Activated naive CD8-positive, alpha-beta T cell treated with anti-CD3 and anti-CD28 coated beads, Interleukin-2, amount 10 ng/mL, durations not matched to agents 7 days and 5 days (primary cell): ENCODE measurements at regions not wholly inside any gene's neighbourhood (a gene's known extent, or its start where the extent isn't known, plus 50 kb on each side); places are given as distances from the start of the nearest gene placed in this dataset.
"Not testable (repeated sequence)": the region's sequence is repeated elsewhere in the genome, so short reads cannot be mapped to it uniquely, and the experiment has no call there.

ENCODE experiments used
- ATAC-seq: fragments of 150-1000 bp; cut with Tn5 transposase; one replicate; pipeline ENCODE4 v1.10.0; 2021; ENCODE audit warnings: low read depth, moderate library complexity
- POLR2A ChIA-PET: fragments of 350-600 bp; sonication (Branson Sonifier 250); formaldehyde crosslinking; loops from one replicate; lab custom pipeline; 2021; ENCODE audit warnings: antibody characterized with exemption; lab: Charles Lee
- DNase-seq: peaks from one replicate; pipeline ENCODE4 v3.0.0; 2021
- H3K27ac Mint-ChIP-seq: one replicate; pipeline ENCODE4 v1.8.0; 2022; ENCODE audit warnings: mild to moderate bottlenecking, mixed read lengths
- H3K27me3 Mint-ChIP-seq: one replicate; pipeline ENCODE4 v1.8.0; 2022; ENCODE audit warnings: mild to moderate bottlenecking, moderate library complexity, mixed read lengths
- H3K36me3 Mint-ChIP-seq: one replicate; pipeline ENCODE4 v1.8.0; 2021; ENCODE audit warnings: mild to moderate bottlenecking, mixed read lengths
- H3K4me1 Mint-ChIP-seq: one replicate; pipeline ENCODE4 v1.8.0; 2021; ENCODE audit warnings: mixed read lengths
- H3K4me3 Mint-ChIP-seq: one replicate; pipeline ENCODE4 v1.8.0; 2022; ENCODE audit warnings: mild to moderate bottlenecking, moderate library complexity, mixed read lengths
- H3K9me3 Mint-ChIP-seq: one replicate; pipeline ENCODE4 v1.8.0; 2021; ENCODE audit warnings: mixed read lengths

GRCh38 chr13:80844164-80844563, 503.2 kb upstream of the SPRY2 start:
- no peaks in the 10 kb centered on the region for H3K4me1 Mint-ChIP-seq
- no peaks in the 10 kb centered on the region for H3K9me3 Mint-ChIP-seq
- no peak overlapping the region for H3K27ac Mint-ChIP-seq
- no peaks in the 10 kb centered on the region for H3K27me3 Mint-ChIP-seq
- ATAC-seq (no peak), DNase-seq (no peak)
- H3K36me3 Mint-ChIP-seq, result no peaks in the 10 kb centered on the region
- H3K4me3 Mint-ChIP-seq, result no peak overlapping the region
- POLR2A ChIA-PET, result no interaction called here

DNA sequence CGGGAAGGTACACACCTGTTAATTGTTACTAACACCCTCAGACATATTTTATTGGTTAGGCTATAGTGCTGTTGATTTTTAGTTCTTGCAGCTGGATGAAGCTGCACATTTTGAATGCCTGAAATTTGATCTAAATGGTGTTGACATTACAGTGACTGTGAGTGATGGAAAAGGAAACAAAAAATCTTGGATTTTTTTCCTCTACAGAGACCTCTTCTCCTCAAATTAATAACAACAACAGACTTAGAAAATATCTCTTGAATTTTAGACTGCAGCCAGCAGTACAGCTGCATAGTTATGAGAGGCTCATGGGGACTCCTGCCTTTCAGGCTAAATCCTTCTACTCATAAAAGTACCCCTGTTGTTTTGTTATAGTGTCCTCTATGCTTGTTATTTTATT, 500.5 kb upstream of the SPRY2 start:
- ATAC-seq (no peak), DNase-seq (no peak)
- Mint-ChIP-seq H3K27me3 (no peaks in the 10 kb centered on the region), H3K4me3 (no peak overlapping the region), H3K9me3 (peaks cover 1% of the 10 kb centered on the region), H3K36me3 (no peaks in the 10 kb centered on the region), H3K27ac (no peak overlapping the region), H3K4me1 (no peaks in the 10 kb centered on the region)
- POLR2A ChIA-PET, result no interaction called here

DNA sequence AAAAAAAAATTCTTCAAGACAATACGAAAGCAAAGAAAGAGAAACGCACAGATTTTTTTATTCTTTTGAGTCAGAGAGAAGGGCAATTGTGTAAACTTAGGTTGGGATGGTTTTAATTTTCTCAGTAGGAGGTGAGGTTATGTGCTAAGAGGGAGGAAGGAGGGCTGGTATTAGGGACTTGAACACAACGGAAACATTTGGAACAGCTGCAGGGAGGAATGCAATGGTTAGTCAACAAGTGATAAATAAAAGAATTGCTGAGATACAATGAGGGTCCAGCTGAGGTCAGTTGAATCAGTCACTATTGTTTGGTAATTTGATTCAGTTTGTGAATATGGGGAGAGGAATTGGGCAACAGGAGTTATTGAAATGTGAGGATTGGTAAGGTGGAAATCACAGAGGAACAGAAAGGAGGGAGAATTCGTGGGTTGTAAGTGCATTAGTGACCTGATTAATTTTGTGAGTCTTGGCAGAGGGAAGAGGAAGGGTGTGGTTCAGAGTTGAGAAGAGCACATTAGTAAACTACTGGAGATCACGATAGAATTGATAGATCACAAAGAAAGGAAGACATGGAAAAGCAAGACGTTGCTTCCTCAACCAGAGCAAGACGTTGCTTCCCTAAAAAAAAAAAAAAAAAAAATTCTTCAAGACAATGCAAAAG, 499.5 kb upstream of the SPRY2 start:
- POLR2A ChIA-PET, result no interaction called here
- no peaks in the 10 kb centered on the region for H3K27me3 Mint-ChIP-seq

DNA sequence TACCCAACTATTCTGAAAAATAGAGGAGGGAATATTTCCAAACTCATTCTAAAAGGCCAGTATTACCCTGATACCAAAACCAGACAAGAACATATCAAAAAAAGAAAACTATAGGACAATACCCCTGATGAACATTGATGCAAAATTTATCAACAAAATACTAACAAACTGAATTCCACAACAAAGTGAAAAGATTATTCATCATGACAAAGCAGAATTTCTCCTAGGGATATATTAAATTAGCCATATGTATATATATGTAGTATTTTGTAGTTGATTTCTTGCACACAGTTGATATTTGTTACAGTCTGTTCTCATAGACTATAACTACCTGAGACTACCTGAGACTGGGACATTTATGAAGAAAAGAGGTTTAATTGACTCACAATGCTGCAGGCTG, 495.0 kb upstream of the SPRY2 start:
- H3K4me3 Mint-ChIP-seq, result no peak overlapping the region
- ATAC-seq (no peak), DNase-seq (no peak)
- H3K36me3 Mint-ChIP-seq, result no peaks in the 10 kb centered on the region
- H3K27ac Mint-ChIP-seq, result no peak overlapping the region
- POLR2A ChIA-PET, result no interaction called here
- H3K27me3 Mint-ChIP-seq, result no peaks in the 10 kb centered on the region
- no peaks in the 10 kb centered on the region for H3K4me1 Mint-ChIP-seq
- H3K9me3 Mint-ChIP-seq, result peaks cover 10% of the 10 kb centered on the region

More for the DNA sequence above, 499.5 kb upstream of the SPRY2 start:
- H3K4me1 Mint-ChIP-seq, result no peaks in the 10 kb centered on the region
- no peak overlapping the region for H3K4me3 Mint-ChIP-seq
- ATAC-seq (no peak), DNase-seq (no peak)
- no peak overlapping the region for H3K27ac Mint-ChIP-seq
- no peaks in the 10 kb centered on the region for H3K36me3 Mint-ChIP-seq
- peaks cover 3% of the 10 kb centered on the region for H3K9me3 Mint-ChIP-seq

- H3K27me3 Mint-ChIP-seq, result no peaks in the 10 kb centered on the region
- H3K9me3 Mint-ChIP-seq, result peaks cover 17% of the 10 kb centered on the region
- DNase-seq (no peak), ATAC-seq (no peak)
- H3K36me3 Mint-ChIP-seq, result no peaks in the 10 kb centered on the region
- POLR2A ChIA-PET, result no interaction called here
- no peaks in the 10 kb centered on the region for H3K4me1 Mint-ChIP-seq
- no peak overlapping the region for H3K27ac Mint-ChIP-seq
- H3K4me3 Mint-ChIP-seq, result no peak overlapping the region
Measured at GRCh38 chr13:80830431-80830830, 489.5 kb upstream of the SPRY2 start.

DNA sequence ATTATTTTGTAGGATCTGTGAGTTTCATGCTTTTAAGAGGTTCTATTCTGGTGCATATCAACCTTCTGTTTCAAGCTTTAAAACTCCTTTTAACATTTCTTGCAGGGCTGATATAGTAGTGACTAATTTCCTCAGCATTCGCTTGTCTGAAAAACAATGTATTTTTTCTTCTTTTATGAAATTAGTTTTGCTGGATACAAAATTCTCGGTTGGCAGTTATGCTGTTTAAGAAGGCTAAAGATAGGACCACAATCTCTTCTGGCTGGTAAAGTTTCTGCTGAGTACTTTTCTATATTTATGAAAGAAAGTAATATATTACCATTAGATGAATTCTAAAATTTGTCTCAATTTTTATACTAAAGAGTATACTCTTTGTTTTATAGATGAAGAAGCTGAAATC, 487.8 kb upstream of the SPRY2 start:
- Mint-ChIP-seq H3K27me3 (no peaks in the 10 kb centered on the region), H3K4me1 (no peaks in the 10 kb centered on the region), H3K4me3 (no peak overlapping the region), H3K9me3 (peaks cover 16% of the 10 kb centered on the region), H3K27ac (no peak overlapping the region), H3K36me3 (no peaks in the 10 kb centered on the region)
- POLR2A ChIA-PET, result no interaction called here
- ATAC-seq (no peak), DNase-seq (no peak)

DNA sequence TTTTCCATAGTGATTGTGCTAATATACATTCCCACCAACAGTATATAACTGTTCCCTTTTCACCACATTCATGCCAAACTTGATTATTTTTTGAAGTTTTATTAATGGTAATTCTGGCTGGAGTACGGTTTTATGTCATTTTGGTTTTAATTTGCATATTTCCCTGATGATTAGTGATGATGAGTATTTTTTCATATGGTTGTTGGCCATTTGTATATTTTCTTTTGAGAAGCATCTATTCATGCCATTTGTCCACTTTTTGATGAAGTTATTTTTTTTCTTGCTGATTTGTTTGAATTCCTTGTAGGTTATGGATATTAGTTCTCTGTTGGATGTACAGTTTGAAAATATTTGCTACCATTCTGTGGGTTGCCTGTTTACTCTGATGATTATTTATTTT, 484.4 kb upstream of the SPRY2 start:
- H3K36me3 Mint-ChIP-seq, result no peaks in the 10 kb centered on the region
- H3K27me3 Mint-ChIP-seq, result no peaks in the 10 kb centered on the region
- H3K4me1 Mint-ChIP-seq, result no peaks in the 10 kb centered on the region
- ATAC-seq (no peak), DNase-seq (no peak)
- H3K4me3 Mint-ChIP-seq, result no peak overlapping the region
- no peak overlapping the region for H3K27ac Mint-ChIP-seq
- POLR2A ChIA-PET, result no interaction called here
- peaks cover 13% of the 10 kb centered on the region for H3K9me3 Mint-ChIP-seq

- POLR2A ChIA-PET, result no interaction called here
- H3K27me3 Mint-ChIP-seq, result no peaks in the 10 kb centered on the region
Measured at GRCh38 chr13:80824229-80824628, 483.3 kb upstream of the SPRY2 start.

GRCh38 chr13:80823472-80823871, 482.5 kb upstream of the SPRY2 start:
- no peaks in the 10 kb centered on the region for H3K27me3 Mint-ChIP-seq
- ATAC-seq, result no peak
- peaks cover 13% of the 10 kb centered on the region for H3K9me3 Mint-ChIP-seq
- H3K27ac Mint-ChIP-seq, result no peak overlapping the region
- H3K4me3 Mint-ChIP-seq, result no peak overlapping the region
- no peak for DNase-seq
- POLR2A ChIA-PET, result no interaction called here
- no peaks in the 10 kb centered on the region for H3K36me3 Mint-ChIP-seq
- H3K4me1 Mint-ChIP-seq, result no peaks in the 10 kb centered on the region

More at GRCh38 chr13:80824229-80824628, 483.3 kb upstream of the SPRY2 start:
- Mint-ChIP-seq H3K4me1 (no peaks in the 10 kb centered on the region), H3K27ac (no peak overlapping the region), H3K9me3 (peaks cover 13% of the 10 kb centered on the region), H3K4me3 (no peak overlapping the region), H3K36me3 (no peaks in the 10 kb centered on the region)
- DNase-seq (no peak), ATAC-seq (no peak)

- POLR2A ChIA-PET, result no interaction called here
- no peaks in the 10 kb centered on the region for H3K36me3 Mint-ChIP-seq
- H3K9me3 Mint-ChIP-seq, result peaks cover 8% of the 10 kb centered on the region
- H3K4me3 Mint-ChIP-seq, result no peak overlapping the region
- no peaks in the 10 kb centered on the region for H3K27me3 Mint-ChIP-seq
- H3K4me1 Mint-ChIP-seq, result no peaks in the 10 kb centered on the region
- H3K27ac Mint-ChIP-seq, result no peak overlapping the region
- ATAC-seq (no peak), DNase-seq (no peak)
Measured at GRCh38 chr13:80821466-80821865, 480.5 kb upstream of the SPRY2 start.

GRCh38 chr13:80817979-80818378, 477.1 kb upstream of the SPRY2 start:
- no peaks in the 10 kb centered on the region for H3K27me3 Mint-ChIP-seq
- POLR2A ChIA-PET, result no interaction called here
- no peak for ATAC-seq

DNA sequence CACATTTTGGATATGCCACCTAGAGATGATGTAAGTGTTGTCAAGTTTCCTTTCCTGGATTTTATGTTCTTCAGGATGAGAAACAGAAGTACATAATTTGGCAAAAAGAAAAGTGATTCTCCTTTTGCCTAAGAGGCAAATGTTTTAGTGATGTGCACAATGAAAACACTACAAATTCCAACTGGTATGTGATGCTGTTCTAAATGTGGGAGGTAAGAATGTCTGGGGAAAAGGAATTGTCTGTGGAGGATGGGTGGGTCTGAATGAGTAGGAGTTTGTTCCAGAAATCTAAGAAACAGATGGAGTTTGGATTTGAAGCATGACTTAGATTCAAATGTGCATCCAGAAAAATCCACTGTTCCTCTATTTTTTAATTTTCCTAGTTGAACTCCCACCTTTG, 473.6 kb upstream of the SPRY2 start:
- no peak for DNase-seq
- Mint-ChIP-seq H3K9me3 (peaks cover 2% of the 10 kb centered on the region), H3K4me3 (no peak overlapping the region), H3K27me3 (no peaks in the 10 kb centered on the region), H3K4me1 (no peaks in the 10 kb centered on the region), H3K36me3 (no peaks in the 10 kb centered on the region), H3K27ac (no peak overlapping the region)
- ATAC-seq, result no peak
- POLR2A ChIA-PET, result no interaction called here

More at GRCh38 chr13:80817979-80818378, 477.1 kb upstream of the SPRY2 start:
- no peak for DNase-seq
- Mint-ChIP-seq H3K4me3 (no peak overlapping the region), H3K27ac (no peak overlapping the region), H3K9me3 (peaks cover 2% of the 10 kb centered on the region), H3K4me1 (no peaks in the 10 kb centered on the region), H3K36me3 (no peaks in the 10 kb centered on the region)

DNA sequence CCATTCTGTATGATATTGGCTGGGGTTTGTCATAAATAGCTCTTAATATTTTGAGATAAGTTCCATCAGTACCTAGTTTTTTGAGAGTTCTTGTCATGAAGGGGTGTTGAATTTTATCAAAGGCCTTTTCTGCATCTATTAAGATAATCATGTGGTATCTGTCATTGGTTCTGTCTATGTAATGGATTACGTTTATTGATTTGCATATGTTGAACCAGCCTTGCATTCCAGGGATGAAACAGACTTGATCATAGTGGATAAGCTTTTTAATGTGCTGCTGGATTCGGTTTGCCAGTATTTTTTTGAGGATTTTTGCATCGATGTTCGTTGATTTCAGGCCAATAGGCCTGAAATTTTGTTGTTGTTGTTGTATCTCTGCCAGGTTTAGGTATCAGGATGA, 469.4 kb upstream of the SPRY2 start:
- DNase-seq, H3K27me3 Mint-ChIP-seq, ATAC-seq, H3K9me3 Mint-ChIP-seq, H3K36me3 Mint-ChIP-seq, H3K4me1 Mint-ChIP-seq, H3K27ac Mint-ChIP-seq, H3K4me3 Mint-ChIP-seq, POLR2A ChIA-PET: not testable (repeated sequence)

GRCh38 chr13:80802946-80803345, 462.0 kb upstream of the SPRY2 start:
- no peak for ATAC-seq
- no peak overlapping the region for H3K4me3 Mint-ChIP-seq
- POLR2A ChIA-PET, result no interaction called here
- H3K4me1 Mint-ChIP-seq, result no peaks in the 10 kb centered on the region
- H3K27ac Mint-ChIP-seq, result no peak overlapping the region
- no peaks in the 10 kb centered on the region for H3K36me3 Mint-ChIP-seq
- no peak for DNase-seq
- peaks cover 1% of the 10 kb centered on the region for H3K9me3 Mint-ChIP-seq
- no peaks in the 10 kb centered on the region for H3K27me3 Mint-ChIP-seq
